ENCODE measurements at regions not wholly inside any gene's neighbourhood (a gene's known extent, or its start where the extent isn't known, plus 50 kb on each side); places are given as distances from the start of the nearest gene placed in this dataset.

DNA sequence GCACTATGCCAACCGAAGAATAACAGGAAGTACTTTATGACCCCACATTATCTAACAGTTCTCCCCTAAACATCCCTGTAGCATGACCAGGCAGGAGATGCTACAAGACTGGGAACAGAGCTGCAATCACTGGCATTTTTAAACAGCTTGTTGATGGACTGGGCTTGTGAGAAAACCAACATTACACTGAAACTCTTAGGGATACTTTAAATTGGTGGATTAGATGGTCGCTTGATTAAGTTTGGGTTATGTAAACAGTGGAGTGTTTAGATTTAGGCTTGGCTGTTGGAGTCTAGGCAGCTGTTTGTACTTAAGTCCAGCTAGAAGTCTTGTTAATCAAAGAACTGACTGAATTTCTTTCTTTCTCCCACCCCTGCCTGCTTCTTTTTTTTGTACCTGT is 234.1 kb upstream of the BMP2 start:
- TF ChIP-seq, protein P1, sequence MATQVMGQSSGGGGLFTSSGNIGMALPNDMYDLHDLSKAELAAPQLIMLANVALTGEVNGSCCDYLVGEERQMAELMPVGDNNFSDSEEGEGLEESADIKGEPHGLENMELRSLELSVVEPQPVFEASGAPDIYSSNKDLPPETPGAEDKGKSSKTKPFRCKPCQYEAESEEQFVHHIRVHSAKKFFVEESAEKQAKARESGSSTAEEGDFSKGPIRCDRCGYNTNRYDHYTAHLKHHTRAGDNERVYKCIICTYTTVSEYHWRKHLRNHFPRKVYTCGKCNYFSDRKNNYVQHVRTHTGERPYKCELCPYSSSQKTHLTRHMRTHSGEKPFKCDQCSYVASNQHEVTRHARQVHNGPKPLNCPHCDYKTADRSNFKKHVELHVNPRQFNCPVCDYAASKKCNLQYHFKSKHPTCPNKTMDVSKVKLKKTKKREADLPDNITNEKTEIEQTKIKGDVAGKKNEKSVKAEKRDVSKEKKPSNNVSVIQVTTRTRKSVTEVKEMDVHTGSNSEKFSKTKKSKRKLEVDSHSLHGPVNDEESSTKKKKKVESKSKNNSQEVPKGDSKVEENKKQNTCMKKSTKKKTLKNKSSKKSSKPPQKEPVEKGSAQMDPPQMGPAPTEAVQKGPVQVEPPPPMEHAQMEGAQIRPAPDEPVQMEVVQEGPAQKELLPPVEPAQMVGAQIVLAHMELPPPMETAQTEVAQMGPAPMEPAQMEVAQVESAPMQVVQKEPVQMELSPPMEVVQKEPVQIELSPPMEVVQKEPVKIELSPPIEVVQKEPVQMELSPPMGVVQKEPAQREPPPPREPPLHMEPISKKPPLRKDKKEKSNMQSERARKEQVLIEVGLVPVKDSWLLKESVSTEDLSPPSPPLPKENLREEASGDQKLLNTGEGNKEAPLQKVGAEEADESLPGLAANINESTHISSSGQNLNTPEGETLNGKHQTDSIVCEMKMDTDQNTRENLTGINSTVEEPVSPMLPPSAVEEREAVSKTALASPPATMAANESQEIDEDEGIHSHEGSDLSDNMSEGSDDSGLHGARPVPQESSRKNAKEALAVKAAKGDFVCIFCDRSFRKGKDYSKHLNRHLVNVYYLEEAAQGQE (IDR thresholded peaks at IDR 0.05; ENCODE audit: insufficient read depth in 1 of 2, low read depth in 2 of 2, low read length in 2 of 2), result no peak
- TF ChIP-seq POLR2AphosphoS5 (IDR thresholded peaks at IDR 0.05; ENCODE audit: low read depth, low read length) (no peak), FOXP2 (optimal IDR thresholded peaks at IDR 0.05; ENCODE audit: borderline replicate concordance, extremely low read depth, extremely low read length, insufficient read depth) (no peak), TAF1 (IDR thresholded peaks at IDR 0.05; ENCODE audit: borderline replicate concordance, insufficient read depth, low read length) (no peak), SIN3A (IDR thresholded peaks at IDR 0.05; ENCODE audit: borderline replicate concordance, insufficient read depth, low read length) (no peak)

Data from PFSK-1 (cell line).